Osteoblast (primary cell): ENCODE measurements at regions not wholly inside any gene's neighbourhood (a gene's known extent, or its start where the extent isn't known, plus 50 kb on each side); places are given as distances from the start of the nearest gene placed in this dataset.
"Not testable (repeated sequence)": the region's sequence is repeated elsewhere in the genome, so short reads cannot be mapped to it uniquely, and the experiment has no call there.

Source experiments
- DNase-seq: peaks from one replicate; pipeline ENCODE4 v3.0.0; 2011; ENCODE audit warnings: low spot score, mixed read lengths; ENCODE audit not compliant: insufficient read length; ENCODE audit errors: missing footprints
- H2AFZ ChIP-seq: 2 replicates; pipeline ENCODE4 v1.6.0; 2011; ENCODE audit warnings: mild to moderate bottlenecking, low read length
- H3K27ac ChIP-seq: 2 replicates; pipeline ENCODE4 v1.5.1; 2011; ENCODE audit warnings: mild to moderate bottlenecking, low read depth, low read length, moderate library complexity
- H3K27me3 ChIP-seq: 2 replicates; pipeline ENCODE4 v1.6.0; 2012; ENCODE audit warnings: mild to moderate bottlenecking, control low read depth, inconsistent platforms, low read length, moderate library complexity; ENCODE audit not compliant: insufficient read depth
- H3K36me3 ChIP-seq: 2 replicates; pipeline ENCODE4 v1.5.1; 2011; ENCODE audit warnings: mild to moderate bottlenecking, low read length, control low read depth, moderate library complexity; ENCODE audit not compliant: insufficient read depth
- H3K4me1 ChIP-seq: 2 replicates; pipeline ENCODE4 v1.5.1; 2011; ENCODE audit warnings: mild to moderate bottlenecking, low read length, control low read depth, moderate library complexity; ENCODE audit not compliant: insufficient read depth
- H3K4me2 ChIP-seq: 2 replicates; pipeline ENCODE4 v1.6.0; 2011; ENCODE audit warnings: mild to moderate bottlenecking, low read length; ENCODE audit not compliant: insufficient read depth
- H3K4me3 ChIP-seq: fragments of 200-600 bp; sonication (generic); 3 replicates; pipeline ENCODE4 v1.5.1; 2012; ENCODE audit warnings: mild to moderate bottlenecking, low read length, inconsistent platforms; ENCODE audit not compliant: insufficient read depth
- H3K79me2 ChIP-seq: 2 replicates; pipeline ENCODE4 v1.6.0; 2012; ENCODE audit warnings: mild to moderate bottlenecking, low read length, control low read depth, inconsistent platforms; ENCODE audit not compliant: insufficient read depth
- H3K9me3 ChIP-seq: 2 replicates; pipeline ENCODE4 v1.5.1; 2011; ENCODE audit warnings: low read depth, low read length, control low read depth
- H4K20me1 ChIP-seq: 2 replicates; pipeline ENCODE4 v1.6.0; 2012; ENCODE audit warnings: mild to moderate bottlenecking, low read length, control low read depth; ENCODE audit not compliant: insufficient read depth
- TF ChIP-seq, protein P1 (sequence below): IDR thresholded peaks from 2 replicates; pipeline ENCODE4 v1.5.1; 2011; ENCODE audit warnings: mild to moderate bottlenecking, low read depth, low read length, moderate library complexity; ENCODE audit errors: extremely low read depth

GRCh38 chr1:199515261-199515660, 512.2 kb upstream of the NR5A2 start:
- Histone ChIP-seq H3K4me3 (no peak overlapping the region), H3K27me3 (no peaks in the 10 kb centered on the region), H4K20me1 (no peaks in the 10 kb centered on the region), H3K4me2 (no peak overlapping the region), H3K4me1 (no peaks in the 10 kb centered on the region), H3K27ac (no peak overlapping the region), H3K9me3 (no peaks in the 10 kb centered on the region), H3K79me2 (no peaks in the 10 kb centered on the region), H3K36me3 (no peaks in the 10 kb centered on the region), H2AFZ (no peak overlapping the region)
- TF ChIP-seq, protein P1, sequence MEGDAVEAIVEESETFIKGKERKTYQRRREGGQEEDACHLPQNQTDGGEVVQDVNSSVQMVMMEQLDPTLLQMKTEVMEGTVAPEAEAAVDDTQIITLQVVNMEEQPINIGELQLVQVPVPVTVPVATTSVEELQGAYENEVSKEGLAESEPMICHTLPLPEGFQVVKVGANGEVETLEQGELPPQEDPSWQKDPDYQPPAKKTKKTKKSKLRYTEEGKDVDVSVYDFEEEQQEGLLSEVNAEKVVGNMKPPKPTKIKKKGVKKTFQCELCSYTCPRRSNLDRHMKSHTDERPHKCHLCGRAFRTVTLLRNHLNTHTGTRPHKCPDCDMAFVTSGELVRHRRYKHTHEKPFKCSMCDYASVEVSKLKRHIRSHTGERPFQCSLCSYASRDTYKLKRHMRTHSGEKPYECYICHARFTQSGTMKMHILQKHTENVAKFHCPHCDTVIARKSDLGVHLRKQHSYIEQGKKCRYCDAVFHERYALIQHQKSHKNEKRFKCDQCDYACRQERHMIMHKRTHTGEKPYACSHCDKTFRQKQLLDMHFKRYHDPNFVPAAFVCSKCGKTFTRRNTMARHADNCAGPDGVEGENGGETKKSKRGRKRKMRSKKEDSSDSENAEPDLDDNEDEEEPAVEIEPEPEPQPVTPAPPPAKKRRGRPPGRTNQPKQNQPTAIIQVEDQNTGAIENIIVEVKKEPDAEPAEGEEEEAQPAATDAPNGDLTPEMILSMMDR, result no peak
- no peak for DNase-seq

DNA sequence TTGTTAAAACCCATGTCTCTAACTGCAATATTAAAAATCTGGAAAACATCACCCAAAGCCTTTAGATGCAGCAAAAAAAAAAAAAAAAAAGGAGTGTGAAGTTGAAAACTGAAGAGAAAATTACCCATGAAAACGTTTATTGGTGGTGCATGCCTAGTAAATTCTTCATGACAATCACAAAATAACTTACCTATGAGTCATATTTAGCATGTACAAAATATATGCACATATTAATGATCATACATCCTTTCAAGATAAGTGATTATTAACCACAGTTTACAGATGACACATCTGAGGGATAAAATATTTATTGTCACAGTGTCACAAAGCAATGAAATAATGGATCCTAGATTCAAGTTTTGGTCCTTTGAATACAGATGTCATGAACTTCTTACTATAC, 505.2 kb upstream of the NR5A2 start:
- H3K4me1 ChIP-seq, result no peaks in the 10 kb centered on the region
- no peak for DNase-seq

GRCh38 chr1:199522936-199523335, 504.6 kb upstream of the NR5A2 start:
- no peak for DNase-seq
- Histone ChIP-seq H3K9me3 (no peaks in the 10 kb centered on the region), H2AFZ (no peak overlapping the region), H3K36me3 (no peaks in the 10 kb centered on the region), H3K27ac (no peak overlapping the region), H3K4me3 (no peak overlapping the region), H3K4me1 (no peaks in the 10 kb centered on the region), H4K20me1 (no peaks in the 10 kb centered on the region), H3K27me3 (no peaks in the 10 kb centered on the region), H3K4me2 (no peak overlapping the region), H3K79me2 (no peaks in the 10 kb centered on the region)
- TF ChIP-seq, protein P1, result no peak

More for the DNA sequence above, 505.2 kb upstream of the NR5A2 start:
- Histone ChIP-seq H4K20me1 (no peaks in the 10 kb centered on the region), H3K79me2 (no peaks in the 10 kb centered on the region), H3K9me3 (no peaks in the 10 kb centered on the region), H3K36me3 (no peaks in the 10 kb centered on the region), H3K27me3 (no peaks in the 10 kb centered on the region), H2AFZ (no peak overlapping the region), H3K27ac (no peak overlapping the region), H3K4me3 (no peak overlapping the region), H3K4me2 (no peak overlapping the region)
- TF ChIP-seq, protein P1, result no peak

- Histone ChIP-seq H3K27me3 (no peaks in the 10 kb centered on the region), H3K4me1 (no peaks in the 10 kb centered on the region), H3K9me3 (no peaks in the 10 kb centered on the region), H3K36me3 (no peaks in the 10 kb centered on the region), H3K79me2 (no peaks in the 10 kb centered on the region), H3K4me3 (no peak overlapping the region), H2AFZ (no peak overlapping the region), H4K20me1 (no peaks in the 10 kb centered on the region), H3K4me2 (no peak overlapping the region), H3K27ac (no peak overlapping the region)
- DNase-seq, result no peak
- TF ChIP-seq, protein P1, result no peak
Observed at GRCh38 chr1:199529324-199529723, 498.2 kb upstream of the NR5A2 start.

- H3K36me3 ChIP-seq, H3K79me2 ChIP-seq, H4K20me1 ChIP-seq, DNase-seq, H3K4me3 ChIP-seq, H3K27ac ChIP-seq, H3K4me1 ChIP-seq, H3K4me2 ChIP-seq, H2AFZ ChIP-seq, H3K27me3 ChIP-seq, H3K9me3 ChIP-seq: not testable (repeated sequence)
Observed at GRCh38 chr1:199533361-199533760, 494.1 kb upstream of the NR5A2 start.
